Gastroesophageal sphincter (tissue), 4 donors: ENCODE measurements at regions not wholly inside any gene's neighbourhood (a gene's known extent, or its start where the extent isn't known, plus 50 kb on each side); places are given as distances from the start of the nearest gene placed in this dataset.

Source experiments
- ATAC-seq: fragments of 150-250 bp; one replicate; pipeline ENCODE4 v1.9.1; 2016; ENCODE audit warnings: mild to moderate bottlenecking, moderate library complexity
- H3K27ac ChIP-seq, 4 donors: fragments of 200-600 bp; sonication (generic) in 3 of 4; 1 replicate in 3 of 4; 2 replicates in 1 of 4; pipeline ENCODE4 v1.5.1; 2016 to 2019
- H3K27me3 ChIP-seq: fragments of 200-600 bp; sonication (generic); one replicate; pipeline ENCODE4 v1.5.1; 2019
- H3K36me3 ChIP-seq, 2 donors: fragments of 200-600 bp; sonication (generic); one replicate each; pipeline ENCODE4 v1.5.1; 2019; ENCODE audit warnings: control low read depth in 1 of 2
- H3K4me1 ChIP-seq, 3 donors: fragments of 200-600 bp; sonication (generic); 1 replicate in 2 of 3; 2 replicates in 1 of 3; pipeline ENCODE4 v1.5.1; 2016 to 2019; ENCODE audit warnings: control low read depth in 2 of 3
- H3K4me3 ChIP-seq, 2 donors: fragments of 200-600 bp; sonication (generic); one replicate each; pipeline ENCODE4 v1.5.1; 2019; ENCODE audit warnings: mild to moderate bottlenecking in 1 of 2, moderate library complexity in 1 of 2
- H3K9me3 ChIP-seq, 3 donors: fragments of 200-600 bp; sonication (generic); one replicate each; pipeline ENCODE4 v1.5.1; 2017 to 2019; ENCODE audit warnings: control low read depth in 2 of 3
- EP300 ChIP-seq: sonication (generic); formaldehyde crosslinking; IDR thresholded peaks from one replicate; pipeline ENCODE4 v1.6.1; 2017; ENCODE audit warnings: antibody characterized with exemption, mild to moderate bottlenecking
- POLR2A ChIP-seq, 2 donors: fragments of 450-650 bp; IDR thresholded peaks; one replicate each; pipeline ENCODE4 v1.6.1; 2017; ENCODE audit warnings: antibody characterized with exemption in 2 of 2, mild to moderate bottlenecking in 2 of 2, moderate library complexity in 1 of 2
- POLR2AphosphoS5 ChIP-seq: sonication (generic); formaldehyde crosslinking; IDR thresholded peaks from one replicate; pipeline ENCODE4 v1.6.1; 2017; ENCODE audit warnings: antibody characterized with exemption
- WGBS, 2 donors: methylation state at CpG; one replicate each; pipeline ENCODE4 v1.1.5; 2018; ENCODE audit warnings: low coverage in 1 of 2; 5-methylcytosine and 5-hydroxymethylcytosine counted together
- TF ChIP-seq, protein P1 (sequence below), 4 experiments: fragments of 200-600 bp in 2 of 4; fragments of 450-650 bp in 2 of 4; sonication (generic) in 1 of 4; IDR thresholded peaks; one replicate each; pipeline ENCODE4 v1.5.1; 2017 to 2019; ENCODE audit warnings: antibody characterized with exemption in 4 of 4, mild to moderate bottlenecking in 2 of 4, moderate library complexity in 2 of 4

DNA sequence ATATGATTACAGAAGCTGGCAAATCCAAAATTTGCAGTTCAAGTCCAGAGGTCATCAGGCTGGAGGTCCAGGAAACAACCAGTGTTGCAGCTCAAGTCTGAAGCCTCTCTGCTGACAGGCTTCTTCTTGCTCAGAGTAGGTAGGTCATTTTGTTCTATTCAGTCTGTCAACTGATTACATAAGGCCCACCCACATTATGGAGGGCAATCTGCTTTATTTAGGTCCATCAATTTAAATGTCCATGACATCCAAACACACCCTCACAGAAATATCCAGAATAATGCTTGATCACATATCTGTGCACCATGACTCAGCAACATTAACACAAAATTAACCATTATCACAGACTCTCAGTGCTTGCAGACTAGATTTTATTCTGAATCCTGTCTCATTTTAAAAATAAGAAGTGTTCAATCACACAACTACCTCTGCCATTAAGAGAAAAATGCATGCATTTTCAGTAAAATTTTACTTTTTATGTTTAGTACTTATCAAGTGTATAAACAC is 759.2 kb upstream of the ADGRB3 start:
- ATAC-seq = no peak
- H3K27ac ChIP-seq = no peak overlapping the region
- no peaks in the 10 kb centered on the region for H3K4me1 ChIP-seq
- no peaks in the 10 kb centered on the region for H3K27me3 ChIP-seq
- H3K9me3 ChIP-seq = peaks cover 0 to 7% (median 0%) of the 10 kb centered on the region in 3 donors
- H3K36me3 ChIP-seq = no peaks in the 10 kb centered on the region
- no peak overlapping the region for H3K4me3 ChIP-seq
- TF ChIP-seq POLR2A (IDR thresholded peaks at IDR 0.05) (no peak), EP300 (no peak), POLR2AphosphoS5 (no peak)
- TF ChIP-seq, protein P1, sequence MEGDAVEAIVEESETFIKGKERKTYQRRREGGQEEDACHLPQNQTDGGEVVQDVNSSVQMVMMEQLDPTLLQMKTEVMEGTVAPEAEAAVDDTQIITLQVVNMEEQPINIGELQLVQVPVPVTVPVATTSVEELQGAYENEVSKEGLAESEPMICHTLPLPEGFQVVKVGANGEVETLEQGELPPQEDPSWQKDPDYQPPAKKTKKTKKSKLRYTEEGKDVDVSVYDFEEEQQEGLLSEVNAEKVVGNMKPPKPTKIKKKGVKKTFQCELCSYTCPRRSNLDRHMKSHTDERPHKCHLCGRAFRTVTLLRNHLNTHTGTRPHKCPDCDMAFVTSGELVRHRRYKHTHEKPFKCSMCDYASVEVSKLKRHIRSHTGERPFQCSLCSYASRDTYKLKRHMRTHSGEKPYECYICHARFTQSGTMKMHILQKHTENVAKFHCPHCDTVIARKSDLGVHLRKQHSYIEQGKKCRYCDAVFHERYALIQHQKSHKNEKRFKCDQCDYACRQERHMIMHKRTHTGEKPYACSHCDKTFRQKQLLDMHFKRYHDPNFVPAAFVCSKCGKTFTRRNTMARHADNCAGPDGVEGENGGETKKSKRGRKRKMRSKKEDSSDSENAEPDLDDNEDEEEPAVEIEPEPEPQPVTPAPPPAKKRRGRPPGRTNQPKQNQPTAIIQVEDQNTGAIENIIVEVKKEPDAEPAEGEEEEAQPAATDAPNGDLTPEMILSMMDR (IDR thresholded peaks at IDR 0.05) = no peak

DNA sequence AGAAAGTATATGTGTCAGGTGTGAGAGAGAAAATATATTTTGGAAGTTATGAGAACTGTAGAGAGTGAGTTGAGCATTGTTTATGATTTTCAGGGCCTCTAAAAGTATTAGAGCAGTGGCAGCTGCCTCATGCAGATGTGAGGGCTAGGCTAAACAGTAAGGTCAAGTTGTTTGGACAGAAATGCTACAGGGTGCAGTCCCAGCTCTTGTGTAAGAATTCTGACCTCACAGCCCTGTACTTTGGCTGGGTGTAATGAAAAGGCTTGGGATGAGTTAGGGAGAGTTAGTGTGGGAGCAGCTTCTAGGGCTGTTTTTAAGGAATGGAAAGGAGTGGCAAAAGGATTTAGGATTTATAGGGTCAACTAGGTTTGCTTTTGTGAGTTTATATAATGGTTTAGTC is 764.8 kb upstream of the ADGRB3 start:
- H3K4me3 ChIP-seq = no peak overlapping the region
- no peaks in the 10 kb centered on the region for H3K4me1 ChIP-seq
- TF ChIP-seq EP300 (no peak), POLR2AphosphoS5 (no peak), POLR2A (IDR thresholded peaks at IDR 0.05) (no peak)
- TF ChIP-seq, protein P1 (IDR thresholded peaks at IDR 0.05) = no peak
- no peaks in the 10 kb centered on the region for H3K36me3 ChIP-seq
- no peak overlapping the region for H3K27ac ChIP-seq
- no peak for ATAC-seq
- H3K9me3 ChIP-seq = no peaks in the 10 kb centered on the region
- no peaks in the 10 kb centered on the region for H3K27me3 ChIP-seq

DNA sequence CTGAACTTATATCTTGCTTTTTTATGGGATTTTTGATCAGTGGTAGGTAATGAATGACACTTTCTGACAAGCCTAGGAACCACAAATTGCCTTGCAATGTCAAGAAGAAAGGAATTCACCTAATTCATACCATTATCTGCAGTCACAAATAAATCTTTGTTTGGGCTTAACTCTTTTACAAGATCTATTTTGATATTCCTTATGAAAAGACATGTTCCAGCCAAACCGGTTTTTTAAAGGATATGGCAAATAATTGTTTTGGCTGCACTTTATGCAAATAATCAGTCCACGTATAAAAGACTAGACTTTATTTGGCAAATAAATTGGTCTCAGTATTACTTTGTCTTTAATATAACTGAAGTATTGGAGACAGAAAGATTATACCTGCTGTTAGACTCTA is 771.7 kb upstream of the ADGRB3 start:
- Histone ChIP-seq H3K9me3 (no peaks in the 10 kb centered on the region), H3K27ac (no peak overlapping the region), H3K4me3 (no peak overlapping the region), H3K27me3 (no peaks in the 10 kb centered on the region), H3K36me3 (no peaks in the 10 kb centered on the region), H3K4me1 (no peaks in the 10 kb centered on the region)
- 53 to 86% methylated on average over 2 of the region's 2 CpGs for WGBS, 2 donors
- ATAC-seq = no peak
- no peak for TF ChIP-seq EP300
- no peak for TF ChIP-seq POLR2AphosphoS5
- TF ChIP-seq, protein P1 (IDR thresholded peaks at IDR 0.05) = no peak
- TF ChIP-seq POLR2A (IDR thresholded peaks at IDR 0.05) = no peak

DNA sequence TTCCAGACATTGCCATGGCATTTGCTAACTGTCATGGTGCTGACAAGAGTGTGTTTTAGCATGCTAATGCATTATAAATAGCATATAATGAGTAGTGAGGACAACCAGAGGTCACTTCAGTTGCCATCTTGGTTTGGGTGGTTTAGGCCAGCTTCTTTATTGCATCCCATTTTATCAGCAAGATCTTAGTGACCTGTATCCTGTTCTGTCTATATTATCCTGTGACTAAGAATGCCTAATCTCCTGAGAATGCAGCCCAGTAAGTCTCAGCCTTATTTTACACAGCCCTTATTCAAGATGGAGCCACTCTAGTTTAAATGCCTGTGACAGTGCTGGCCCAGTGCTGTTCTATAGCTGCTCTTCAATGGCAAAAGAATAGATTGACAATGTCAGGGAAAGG is 781.0 kb upstream of the ADGRB3 start:
- H3K27ac ChIP-seq = no peak overlapping the region
- no peaks in the 10 kb centered on the region for H3K27me3 ChIP-seq
- no peaks in the 10 kb centered on the region for H3K4me1 ChIP-seq
- H3K4me3 ChIP-seq = no peak overlapping the region
- no peaks in the 10 kb centered on the region for H3K9me3 ChIP-seq
- no peak for ATAC-seq
- TF ChIP-seq EP300 (no peak), POLR2AphosphoS5 (no peak), POLR2A (IDR thresholded peaks at IDR 0.05) (no peak)
- TF ChIP-seq, protein P1 (IDR thresholded peaks at IDR 0.05) = no peak
- H3K36me3 ChIP-seq = no peaks in the 10 kb centered on the region

DNA sequence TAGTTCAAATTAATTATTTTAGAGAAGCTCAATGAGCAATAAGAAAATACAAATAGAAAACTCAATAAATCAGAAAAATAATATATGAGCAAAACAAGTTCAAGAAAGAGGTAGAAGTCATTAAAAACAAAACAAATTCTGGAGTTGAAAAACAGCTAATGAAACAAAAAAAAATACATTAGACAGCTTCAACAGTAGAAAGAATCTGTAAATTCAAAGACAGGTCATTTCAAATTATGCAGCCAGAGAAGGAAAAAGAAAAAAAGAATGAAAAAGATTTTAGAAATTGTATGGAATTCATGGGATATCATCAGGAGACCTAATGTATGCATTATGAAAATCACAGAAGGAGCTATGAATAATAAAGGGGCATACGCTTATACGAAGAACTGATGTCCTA is 795.3 kb upstream of the ADGRB3 start:
- H3K27me3 ChIP-seq = no peaks in the 10 kb centered on the region
- H3K4me1 ChIP-seq = no peaks in the 10 kb centered on the region
- TF ChIP-seq POLR2A (IDR thresholded peaks at IDR 0.05) = no peak
- TF ChIP-seq, protein P1 (IDR thresholded peaks at IDR 0.05) = no peak
- TF ChIP-seq POLR2AphosphoS5 = no peak
- TF ChIP-seq EP300 = no peak
- ATAC-seq = no peak
- H3K36me3 ChIP-seq = no peaks in the 10 kb centered on the region
- H3K27ac ChIP-seq = no peak overlapping the region
- H3K4me3 ChIP-seq = no peak overlapping the region
- 100% methylated on average over 2 of the region's 2 CpGs for WGBS, 2 donors
- peaks cover 0 to 6% (median 0%) of the 10 kb centered on the region in 3 donors for H3K9me3 ChIP-seq
